Stomach smooth muscle (tissue), 2 donors: ENCODE measurements at regions not wholly inside any gene's neighbourhood (a gene's known extent, or its start where the extent isn't known, plus 50 kb on each side); places are given as distances from the start of the nearest gene placed in this dataset.

Source experiments
- H3K27ac ChIP-seq: one replicate; pipeline ENCODE4 v1.7.0; 2013; ENCODE audit warnings: mild to moderate bottlenecking, low read length, inconsistent platforms
- H3K27me3 ChIP-seq, 2 donors: one replicate each; pipeline ENCODE4 v1.7.0; 2013; ENCODE audit warnings: low read length in 2 of 2; ENCODE audit not compliant: insufficient read depth in 2 of 2, control insufficient read depth in 1 of 2
- H3K36me3 ChIP-seq, 2 donors: one replicate each; pipeline ENCODE4 v1.7.0; 2013; ENCODE audit warnings: low read length in 2 of 2; ENCODE audit not compliant: control insufficient read depth in 2 of 2, insufficient read depth in 2 of 2
- H3K4me1 ChIP-seq: one replicate; pipeline ENCODE4 v1.7.0; 2013; ENCODE audit warnings: low read length; ENCODE audit not compliant: control insufficient read depth, insufficient read depth
- H3K4me3 ChIP-seq, 2 donors: one replicate each; pipeline ENCODE4 v1.7.0; 2013; ENCODE audit warnings: low read length in 2 of 2
- H3K9ac ChIP-seq, 2 donors: one replicate each; pipeline ENCODE4 v1.7.0; 2013; ENCODE audit warnings: low read length in 2 of 2, mild to moderate bottlenecking in 1 of 2
- H3K9me3 ChIP-seq, 2 donors: one replicate each; pipeline ENCODE4 v1.7.0; 2013; ENCODE audit warnings: low read length in 2 of 2; ENCODE audit not compliant: control insufficient read depth in 2 of 2
- donor health status: healthy.
- donor health status: Pancreatic carcinoma.

- peaks cover 4% of the 10 kb centered on the region for H3K4me1 ChIP-seq
- H3K9ac ChIP-seq = no peak overlapping the region
- H3K4me3 ChIP-seq = no peak overlapping the region
- no peaks in the 10 kb centered on the region for H3K9me3 ChIP-seq
- H3K36me3 ChIP-seq = no peaks in the 10 kb centered on the region
- H3K27me3 ChIP-seq = peaks cover 0 to 2% of the 10 kb centered on the region in 2 donors
- H3K27ac ChIP-seq = no peak overlapping the region
Observed at GRCh38 chr10:79007018-79007417, 61.7 kb upstream of the ZMIZ1 start.

DNA sequence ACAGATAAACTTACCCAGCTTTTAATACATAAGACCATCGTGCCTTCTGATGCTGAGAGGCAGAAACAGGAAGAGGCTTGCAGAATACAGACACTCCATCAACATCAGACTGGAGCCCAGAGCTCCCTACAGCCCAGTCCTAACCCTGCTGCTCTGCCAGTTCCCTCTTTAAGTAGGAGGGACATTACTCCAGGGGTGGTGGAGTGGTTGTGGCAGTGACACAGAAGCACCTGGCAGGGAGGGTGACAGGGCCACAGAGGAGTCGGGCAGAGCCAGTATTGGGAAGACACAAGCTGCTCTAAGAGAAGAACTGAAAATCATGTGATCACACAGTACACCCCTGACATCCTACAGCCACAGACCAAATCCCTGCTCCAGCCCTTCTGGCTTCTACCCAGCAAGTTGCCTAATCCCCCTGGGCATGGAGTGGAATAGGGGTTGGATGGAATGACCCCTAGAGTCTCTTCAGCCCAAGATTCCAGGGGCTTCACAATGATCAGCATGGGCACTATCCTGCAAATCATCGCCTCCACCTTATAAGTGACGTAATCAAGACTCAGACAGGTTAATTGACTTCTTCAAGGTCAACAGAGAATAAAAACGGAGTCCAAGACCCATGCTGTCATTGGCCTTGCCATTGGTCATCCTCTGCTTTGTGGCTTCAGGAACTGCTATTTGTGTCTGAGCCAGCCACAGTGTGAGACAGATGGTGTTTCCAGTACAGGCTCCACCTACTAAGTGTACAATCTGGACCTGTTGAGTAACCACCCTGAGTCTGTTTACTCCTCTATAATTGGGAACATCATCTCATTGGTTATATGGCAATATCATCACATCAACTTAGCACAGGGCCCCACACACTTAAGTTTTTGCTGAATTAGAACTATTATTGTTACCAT, 61.1 kb upstream of the ZMIZ1 start:
- Histone ChIP-seq H3K27me3 (peaks cover 0 to 2% of the 10 kb centered on the region in 2 donors), H3K9ac (no peak overlapping the region), H3K4me1 (peaks cover 4% of the 10 kb centered on the region), H3K27ac (no peak overlapping the region), H3K9me3 (no peaks in the 10 kb centered on the region), H3K4me3 (no peak overlapping the region), H3K36me3 (no peaks in the 10 kb centered on the region)

- H3K27ac ChIP-seq = no peak overlapping the region
- peaks cover 0 to 2% of the 10 kb centered on the region in 2 donors for H3K27me3 ChIP-seq
- H3K36me3 ChIP-seq = no peaks in the 10 kb centered on the region
- H3K9ac ChIP-seq = no peak overlapping the region
- peaks cover 4% of the 10 kb centered on the region for H3K4me1 ChIP-seq
- H3K9me3 ChIP-seq = no peaks in the 10 kb centered on the region
- no peak overlapping the region for H3K4me3 ChIP-seq
Observed at GRCh38 chr10:79009145-79009544, 59.6 kb upstream of the ZMIZ1 start.

DNA sequence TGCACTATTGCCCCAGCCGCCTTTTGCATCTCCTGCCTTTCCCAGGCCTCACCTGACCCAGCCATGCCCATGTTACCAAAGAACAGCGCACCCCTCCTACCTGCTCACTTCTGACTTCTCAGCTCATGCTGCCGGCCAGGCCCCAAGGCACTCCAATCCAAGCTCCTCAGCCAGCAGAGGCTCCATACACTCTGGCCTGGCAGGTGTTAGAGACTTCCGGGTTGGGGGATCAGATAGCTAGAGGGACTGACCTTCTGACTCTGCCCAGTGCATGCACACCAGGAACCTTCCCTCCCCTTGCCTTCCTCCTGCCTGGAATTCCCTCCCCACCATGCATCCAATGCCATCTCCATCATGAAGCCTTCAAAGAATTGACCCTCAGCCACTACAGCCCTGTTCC, 56.2 kb upstream of the ZMIZ1 start:
- H3K9ac ChIP-seq = no peak overlapping the region
- H3K9me3 ChIP-seq = no peaks in the 10 kb centered on the region
- H3K27ac ChIP-seq = no peak overlapping the region
- H3K36me3 ChIP-seq = no peaks in the 10 kb centered on the region
- no peak overlapping the region for H3K4me3 ChIP-seq
- no peaks in the 10 kb centered on the region for H3K27me3 ChIP-seq
- peaks cover 4% of the 10 kb centered on the region for H3K4me1 ChIP-seq

GRCh38 chr10:79013406-79013987, 55.3 kb upstream of the ZMIZ1 start:
- H3K9me3 ChIP-seq = no peaks in the 10 kb centered on the region
- no peak overlapping the region for H3K4me3 ChIP-seq
- H3K9ac ChIP-seq = no peak overlapping the region
- no peaks in the 10 kb centered on the region for H3K27me3 ChIP-seq
- peaks cover 4% of the 10 kb centered on the region for H3K4me1 ChIP-seq
- H3K27ac ChIP-seq = no peak overlapping the region
- H3K36me3 ChIP-seq = no peaks in the 10 kb centered on the region

GRCh38 chr10:79014796-79015195, 54.0 kb upstream of the ZMIZ1 start:
- H3K27ac ChIP-seq = no peak overlapping the region
- H3K4me3 ChIP-seq = no peak overlapping the region
- H3K9me3 ChIP-seq = no peaks in the 10 kb centered on the region
- no peaks in the 10 kb centered on the region for H3K36me3 ChIP-seq
- no peaks in the 10 kb centered on the region for H3K27me3 ChIP-seq
- no peak overlapping the region for H3K9ac ChIP-seq
- peaks cover 3% of the 10 kb centered on the region for H3K4me1 ChIP-seq

- no peak overlapping the region for H3K4me3 ChIP-seq
- no peaks in the 10 kb centered on the region for H3K9me3 ChIP-seq
- no peaks in the 10 kb centered on the region for H3K36me3 ChIP-seq
- H3K4me1 ChIP-seq = peaks cover 9% of the 10 kb centered on the region
- H3K27me3 ChIP-seq = no peaks in the 10 kb centered on the region
- H3K27ac ChIP-seq = no peak overlapping the region
- H3K9ac ChIP-seq = no peak overlapping the region
Observed at GRCh38 chr10:79017882-79018520, 50.8 kb upstream of the ZMIZ1 start.

DNA sequence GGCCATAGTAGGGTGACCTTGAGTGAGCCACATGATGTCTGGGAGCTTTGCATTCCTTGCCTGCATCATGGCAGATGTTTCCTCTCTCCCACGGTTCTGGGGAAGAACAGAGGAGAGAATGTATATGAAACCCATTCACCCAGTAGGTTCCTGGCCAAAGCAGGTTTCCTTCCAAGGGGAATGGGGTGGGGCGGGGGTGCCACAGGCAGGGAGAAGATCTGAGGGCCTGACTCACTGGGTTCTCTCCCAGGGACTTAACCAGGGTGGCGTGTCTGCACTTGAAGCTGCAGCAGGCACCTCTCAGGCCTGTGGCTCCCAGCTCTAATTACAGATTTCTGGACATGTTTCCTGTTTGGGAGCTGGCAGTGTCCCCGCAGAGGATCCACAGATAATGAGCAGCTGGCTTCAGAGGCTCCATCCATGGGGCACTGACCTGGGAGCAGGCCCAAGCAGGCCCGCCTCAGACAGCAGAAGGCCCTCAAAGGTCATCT, 50.2 kb upstream of the ZMIZ1 start:
- H3K27ac ChIP-seq = no peak overlapping the region
- no peaks in the 10 kb centered on the region for H3K9me3 ChIP-seq
- H3K36me3 ChIP-seq = no peaks in the 10 kb centered on the region
- H3K27me3 ChIP-seq = no peaks in the 10 kb centered on the region
- H3K4me3 ChIP-seq = no peak overlapping the region
- peaks cover 13% of the 10 kb centered on the region for H3K4me1 ChIP-seq
- H3K9ac ChIP-seq = no peak overlapping the region
